Ishikawa (cell line): ENCODE measurements at regions not wholly inside any gene's neighbourhood (a gene's known extent, or its start where the extent isn't known, plus 50 kb on each side); places are given as distances from the start of the nearest gene placed in this dataset.

Experiments
- CEBPB ChIP-seq: IDR thresholded peaks from 2 replicates; pipeline ENCODE4 v1.6.1; 2012
- CREB1 ChIP-seq: IDR thresholded peaks from 2 replicates; pipeline ENCODE4 v1.6.1; 2012; ENCODE audit warnings: low read depth
- EGR1 ChIP-seq: IDR thresholded peaks from 2 replicates; pipeline ENCODE4 v1.6.1; 2012
- EP300 ChIP-seq: IDR thresholded peaks from 2 replicates; pipeline ENCODE4 v1.6.1; 2012; ENCODE audit warnings: borderline replicate concordance
- NFIC ChIP-seq: IDR thresholded peaks from 2 replicates; pipeline ENCODE4 v1.6.1; 2012
- TAF1 ChIP-seq: IDR thresholded peaks from 2 replicates; pipeline ENCODE4 v1.6.1; 2012; ENCODE audit warnings: low read depth, mild to moderate bottlenecking
- TCF12 ChIP-seq: IDR thresholded peaks from 2 replicates; pipeline ENCODE4 v1.6.1; 2012; ENCODE audit warnings: low read depth
- TEAD4 ChIP-seq: IDR thresholded peaks from 2 replicates; pipeline ENCODE4 v1.6.1; 2012
- ZBTB7A ChIP-seq: IDR thresholded peaks from 2 replicates; pipeline ENCODE4 v1.6.1; 2012; ENCODE audit warnings: low read depth
- TF ChIP-seq, protein P1 (sequence below): IDR thresholded peaks from 2 replicates; pipeline ENCODE4 v1.6.1; 2012; ENCODE audit warnings: low read depth, mild to moderate bottlenecking
- TF ChIP-seq, protein P2 (sequence below): IDR thresholded peaks from 2 replicates; pipeline ENCODE4 v1.6.1; 2012

DNA sequence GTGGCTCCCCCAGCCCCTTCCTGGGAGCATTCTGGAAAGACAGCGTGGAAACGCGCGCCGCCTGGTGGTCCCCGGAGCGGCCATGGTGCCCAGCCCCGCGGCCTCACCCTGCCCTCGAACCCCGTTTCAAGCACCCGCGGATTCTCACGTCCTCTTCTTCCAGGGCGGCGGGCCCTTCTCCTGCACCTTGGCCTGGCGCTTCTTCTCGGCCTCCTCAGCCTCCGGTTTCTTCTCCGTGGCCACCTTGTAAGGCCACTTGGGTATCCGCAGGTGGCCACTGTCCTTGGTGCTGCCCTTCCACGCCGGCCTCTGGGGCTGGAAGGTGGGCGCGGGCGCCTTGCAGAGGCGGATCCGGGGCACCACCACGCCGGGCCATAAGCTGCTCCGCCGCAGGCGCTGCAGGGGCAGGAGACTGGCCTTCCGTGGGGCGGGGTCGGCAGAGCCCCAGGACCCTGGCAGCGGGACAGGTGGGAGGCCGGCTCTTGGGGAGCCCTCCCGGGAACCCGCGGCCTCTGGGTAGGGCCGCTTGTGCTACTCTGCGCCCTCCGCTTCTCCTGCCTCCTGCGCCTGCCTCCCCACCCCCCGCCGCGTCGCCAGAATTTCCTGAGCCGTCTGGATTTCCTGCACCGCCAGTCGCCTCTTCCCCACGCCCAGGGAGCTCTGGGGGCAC lies 83.4 kb downstream of the TRIM51G start:
- TF ChIP-seq, protein P1, sequence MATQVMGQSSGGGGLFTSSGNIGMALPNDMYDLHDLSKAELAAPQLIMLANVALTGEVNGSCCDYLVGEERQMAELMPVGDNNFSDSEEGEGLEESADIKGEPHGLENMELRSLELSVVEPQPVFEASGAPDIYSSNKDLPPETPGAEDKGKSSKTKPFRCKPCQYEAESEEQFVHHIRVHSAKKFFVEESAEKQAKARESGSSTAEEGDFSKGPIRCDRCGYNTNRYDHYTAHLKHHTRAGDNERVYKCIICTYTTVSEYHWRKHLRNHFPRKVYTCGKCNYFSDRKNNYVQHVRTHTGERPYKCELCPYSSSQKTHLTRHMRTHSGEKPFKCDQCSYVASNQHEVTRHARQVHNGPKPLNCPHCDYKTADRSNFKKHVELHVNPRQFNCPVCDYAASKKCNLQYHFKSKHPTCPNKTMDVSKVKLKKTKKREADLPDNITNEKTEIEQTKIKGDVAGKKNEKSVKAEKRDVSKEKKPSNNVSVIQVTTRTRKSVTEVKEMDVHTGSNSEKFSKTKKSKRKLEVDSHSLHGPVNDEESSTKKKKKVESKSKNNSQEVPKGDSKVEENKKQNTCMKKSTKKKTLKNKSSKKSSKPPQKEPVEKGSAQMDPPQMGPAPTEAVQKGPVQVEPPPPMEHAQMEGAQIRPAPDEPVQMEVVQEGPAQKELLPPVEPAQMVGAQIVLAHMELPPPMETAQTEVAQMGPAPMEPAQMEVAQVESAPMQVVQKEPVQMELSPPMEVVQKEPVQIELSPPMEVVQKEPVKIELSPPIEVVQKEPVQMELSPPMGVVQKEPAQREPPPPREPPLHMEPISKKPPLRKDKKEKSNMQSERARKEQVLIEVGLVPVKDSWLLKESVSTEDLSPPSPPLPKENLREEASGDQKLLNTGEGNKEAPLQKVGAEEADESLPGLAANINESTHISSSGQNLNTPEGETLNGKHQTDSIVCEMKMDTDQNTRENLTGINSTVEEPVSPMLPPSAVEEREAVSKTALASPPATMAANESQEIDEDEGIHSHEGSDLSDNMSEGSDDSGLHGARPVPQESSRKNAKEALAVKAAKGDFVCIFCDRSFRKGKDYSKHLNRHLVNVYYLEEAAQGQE: 0 out of 2 replicates have a peak, but pooled peaks have one; percentile 23
- no peak for TF ChIP-seq CREB1

DNA sequence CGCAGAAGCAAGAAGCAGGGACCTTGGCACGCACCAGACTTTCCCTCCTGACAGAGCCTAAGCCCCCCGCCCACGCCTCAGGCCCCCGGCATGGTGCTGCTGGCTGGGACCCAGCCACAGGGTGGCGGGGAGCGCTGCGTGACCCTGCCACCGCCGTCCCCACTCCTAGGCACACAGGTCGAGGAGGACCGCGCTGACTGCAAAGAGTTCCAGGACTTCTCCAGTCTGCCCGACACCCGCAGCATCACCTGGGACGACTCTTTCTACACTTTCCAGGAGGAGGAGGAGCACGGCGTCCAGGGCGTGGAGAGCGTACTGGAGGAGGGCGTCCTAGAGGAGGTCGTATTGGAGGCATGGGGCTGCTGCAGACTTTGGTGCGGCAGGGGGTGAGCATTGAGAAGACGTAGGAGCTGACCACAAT lies 103.7 kb downstream of the TRIM51G start:
- TF ChIP-seq TEAD4 (no peak), ZBTB7A (no peak), NFIC (no peak), CREB1 (no peak), TAF1 (no peak), EGR1 (no peak), TCF12 (no peak), EP300 (no peak), CEBPB (no peak)
- TF ChIP-seq, protein P2, sequence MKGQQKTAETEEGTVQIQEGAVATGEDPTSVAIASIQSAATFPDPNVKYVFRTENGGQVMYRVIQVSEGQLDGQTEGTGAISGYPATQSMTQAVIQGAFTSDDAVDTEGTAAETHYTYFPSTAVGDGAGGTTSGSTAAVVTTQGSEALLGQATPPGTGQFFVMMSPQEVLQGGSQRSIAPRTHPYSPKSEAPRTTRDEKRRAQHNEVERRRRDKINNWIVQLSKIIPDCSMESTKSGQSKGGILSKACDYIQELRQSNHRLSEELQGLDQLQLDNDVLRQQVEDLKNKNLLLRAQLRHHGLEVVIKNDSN: no peak

DNA sequence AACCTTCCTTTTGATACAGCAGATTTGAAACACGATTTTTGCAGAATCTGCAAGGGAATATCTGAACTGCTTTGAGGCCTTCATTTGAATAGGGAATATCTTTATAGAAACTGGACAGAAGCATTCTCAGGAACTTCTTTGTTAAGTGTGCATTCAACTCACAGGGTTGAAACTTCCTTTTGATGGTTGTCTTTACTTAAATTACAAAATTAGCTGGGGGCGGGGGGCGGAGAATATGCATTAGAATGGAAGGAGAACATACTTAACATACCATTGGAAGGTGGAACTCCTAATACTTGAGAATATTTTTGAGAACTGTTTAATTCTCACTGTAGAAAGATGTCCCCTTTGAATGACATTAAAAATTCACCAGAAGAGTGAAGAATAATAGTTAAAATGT lies 104.4 kb downstream of the TRIM51G start:
- TF ChIP-seq, protein P2: no peak
- TF ChIP-seq CEBPB (no peak), EGR1 (no peak), ZBTB7A (no peak)
